NB4 (cell line): ENCODE measurements at regions not wholly inside any gene's neighbourhood (a gene's known extent, or its start where the extent isn't known, plus 50 kb on each side); places are given as distances from the start of the nearest gene placed in this dataset.

Experiments used
- MYC ChIP-seq: IDR thresholded peaks from 2 replicates; pipeline ENCODE4 v1.6.1; 2011; ENCODE audit warnings: low read depth, low read length
- POLR2A ChIP-seq: IDR thresholded peaks from 2 replicates; pipeline ENCODE4 v1.6.1; 2011; ENCODE audit warnings: mild to moderate bottlenecking; ENCODE audit not compliant: insufficient read length; ENCODE audit errors: extremely low read depth
- TF ChIP-seq, protein P1 (sequence below): IDR thresholded peaks from one replicate; pipeline ENCODE4 v1.5.1; 2012; ENCODE audit warnings: low read depth, low read length
- TF ChIP-seq, protein P2 (sequence below): IDR thresholded peaks from 2 replicates; pipeline ENCODE4 v1.6.1; 2011; ENCODE audit warnings: low read depth, low read length

DNA sequence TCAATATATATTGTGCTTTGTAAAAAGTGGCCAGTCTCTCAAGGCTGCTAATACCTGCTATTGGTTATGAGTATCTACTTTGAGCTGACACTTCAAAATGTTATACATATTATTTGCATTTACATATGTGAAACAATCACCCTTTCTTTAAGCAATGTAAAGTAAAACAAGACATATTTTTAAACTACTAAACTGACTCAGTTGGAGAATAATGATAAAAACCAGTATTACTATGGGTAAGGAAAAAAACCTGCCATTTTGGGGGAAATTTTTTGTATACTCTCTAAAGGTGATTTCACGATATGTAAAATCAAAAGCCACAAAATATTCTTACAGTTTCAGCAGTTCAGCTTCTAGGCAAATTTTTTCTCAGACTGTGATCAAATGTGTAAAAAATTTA lies 232.3 kb downstream of the PRL start:
- TF ChIP-seq, protein P1, sequence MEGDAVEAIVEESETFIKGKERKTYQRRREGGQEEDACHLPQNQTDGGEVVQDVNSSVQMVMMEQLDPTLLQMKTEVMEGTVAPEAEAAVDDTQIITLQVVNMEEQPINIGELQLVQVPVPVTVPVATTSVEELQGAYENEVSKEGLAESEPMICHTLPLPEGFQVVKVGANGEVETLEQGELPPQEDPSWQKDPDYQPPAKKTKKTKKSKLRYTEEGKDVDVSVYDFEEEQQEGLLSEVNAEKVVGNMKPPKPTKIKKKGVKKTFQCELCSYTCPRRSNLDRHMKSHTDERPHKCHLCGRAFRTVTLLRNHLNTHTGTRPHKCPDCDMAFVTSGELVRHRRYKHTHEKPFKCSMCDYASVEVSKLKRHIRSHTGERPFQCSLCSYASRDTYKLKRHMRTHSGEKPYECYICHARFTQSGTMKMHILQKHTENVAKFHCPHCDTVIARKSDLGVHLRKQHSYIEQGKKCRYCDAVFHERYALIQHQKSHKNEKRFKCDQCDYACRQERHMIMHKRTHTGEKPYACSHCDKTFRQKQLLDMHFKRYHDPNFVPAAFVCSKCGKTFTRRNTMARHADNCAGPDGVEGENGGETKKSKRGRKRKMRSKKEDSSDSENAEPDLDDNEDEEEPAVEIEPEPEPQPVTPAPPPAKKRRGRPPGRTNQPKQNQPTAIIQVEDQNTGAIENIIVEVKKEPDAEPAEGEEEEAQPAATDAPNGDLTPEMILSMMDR: no peak
- TF ChIP-seq, protein P2, sequence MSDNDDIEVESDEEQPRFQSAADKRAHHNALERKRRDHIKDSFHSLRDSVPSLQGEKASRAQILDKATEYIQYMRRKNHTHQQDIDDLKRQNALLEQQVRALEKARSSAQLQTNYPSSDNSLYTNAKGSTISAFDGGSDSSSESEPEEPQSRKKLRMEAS: no peak
- TF ChIP-seq POLR2A (no peak), MYC (no peak)
